ENCODE measurements at regions not wholly inside any gene's neighbourhood (a gene's known extent, or its start where the extent isn't known, plus 50 kb on each side); places are given as distances from the start of the nearest gene placed in this dataset.

- TF ChIP-seq CTCF (IDR thresholded peaks at IDR 0.05) (no peak), POLR2A (IDR thresholded peaks at IDR 0.05) (no peak)
These were observed 91.7 kb downstream of the MDH1 start for GRCh38 chr2:63680455-63680854.

Data from Peyer's patch (tissue), 4 donors.